B cell (primary cell): ENCODE measurements at regions not wholly inside any gene's neighbourhood (a gene's known extent, or its start where the extent isn't known, plus 50 kb on each side); places are given as distances from the start of the nearest gene placed in this dataset.

Experiments used
- ATAC-seq: fragments of 200-7000 bp; cut with Tn5 transposase; one replicate; pipeline ENCODE4 v1.10.0; 2021; ENCODE audit warnings: low read depth, mild to moderate bottlenecking, moderate number of reproducible peaks, moderate library complexity
- CTCF ChIA-PET: fragments of 350-600 bp; sonication (Branson Sonifier 250); formaldehyde crosslinking; loops from one replicate; lab custom pipeline; 2021; ENCODE audit warnings: antibody characterized with exemption, inconsistent platforms; lab: Charles Lee
- POLR2A ChIA-PET: fragments of 350-600 bp; sonication (Branson Sonifier 250); formaldehyde crosslinking; loops from one replicate; lab custom pipeline; 2021; ENCODE audit warnings: antibody characterized with exemption; lab: Charles Lee
- DNase-seq: peaks from one replicate; pipeline ENCODE4 v3.0.0; 2013
- H2AFZ ChIP-seq: 2 replicates; pipeline ENCODE4 v1.6.1; 2012; ENCODE audit warnings: mild to moderate bottlenecking, low read depth, low read length; ENCODE audit not compliant: insufficient read depth, poor library complexity, severe bottlenecking
- H3K27ac ChIP-seq, 2 donors: 1 replicate in 1 of 2; 2 replicates in 1 of 2; pipeline ENCODE4 v1.5.1; 2012 to 2013; ENCODE audit warnings: low read length in 2 of 2, mild to moderate bottlenecking in 2 of 2, moderate library complexity in 1 of 2
- H3K27me3 ChIP-seq, 4 experiments: fragments of 200-600 bp in 1 of 4; sonication (generic) in 1 of 4; replicated peaks in 1 of 4; 1 replicate in 2 of 4; 2 replicates in 2 of 4; pipeline versions ENCODE4 v1.6.1 to v1.7.0; 2013 to 2016; ENCODE audit warnings: low read length in 3 of 4, mild to moderate bottlenecking in 2 of 4, mixed read lengths in 1 of 4, moderate library complexity in 1 of 4; ENCODE audit not compliant: insufficient read depth in 4 of 4, control insufficient read depth in 3 of 4; ENCODE audit errors: control extremely low read depth in 1 of 4
- H3K36me3 ChIP-seq, 2 experiments: replicated peaks in 1 of 2; 1 replicate in 1 of 2; 2 replicates in 1 of 2; pipeline versions ENCODE4 v1.6.1 to v1.7.1; 2013; ENCODE audit warnings: low read length in 1 of 2; ENCODE audit not compliant: insufficient read depth in 2 of 2, control insufficient read depth in 1 of 2; ENCODE audit errors: control extremely low read depth in 1 of 2, extremely low read depth in 1 of 2
- H3K4me1 ChIP-seq, 2 donors: fragments of 200-600 bp in 1 of 2; sonication (generic) in 1 of 2; 1 replicate in 1 of 2; 2 replicates in 1 of 2; pipeline versions ENCODE4 v1.5.1 to v1.6.1; 2013 to 2017; ENCODE audit warnings: low read length in 2 of 2; ENCODE audit not compliant: control insufficient read depth in 2 of 2, insufficient read depth in 2 of 2
- H3K4me2 ChIP-seq: replicated peaks from 2 replicates; pipeline ENCODE3; 2012; ENCODE audit warnings: mild to moderate bottlenecking, low read depth, low read length; ENCODE audit not compliant: poor library complexity, severe bottlenecking
- H3K4me3 ChIP-seq, 5 experiments: fragments of 200-600 bp in 1 of 5; sonication (generic) in 1 of 5; 1 replicate in 3 of 5; 2 replicates in 2 of 5; pipeline versions ENCODE4 v1.5.1 to v1.7.0; 2011 to 2016; ENCODE audit warnings: low read length in 4 of 5, mild to moderate bottlenecking in 4 of 5, low read depth in 2 of 5, control low read depth in 1 of 5, moderate library complexity in 1 of 5; ENCODE audit not compliant: insufficient read depth in 1 of 5; ENCODE audit errors: control extremely low read depth in 1 of 5, extremely low read depth in 1 of 5
- H3K79me2 ChIP-seq: fragments of 200-600 bp; sonication (generic); one replicate; pipeline ENCODE4 v1.6.0; 2016; ENCODE audit warnings: low read length; ENCODE audit not compliant: control insufficient read depth, insufficient read depth
- H3K9ac ChIP-seq: fragments of 200-600 bp; sonication (generic); 2 replicates; pipeline ENCODE4 v1.6.1; 2017; ENCODE audit warnings: mild to moderate bottlenecking, low read length, moderate library complexity
- H3K9me3 ChIP-seq, 3 donors: one replicate each; pipeline versions ENCODE4 v1.6.1 to v1.7.1; 2013; ENCODE audit warnings: low read length in 2 of 3; ENCODE audit not compliant: control insufficient read depth in 2 of 3, insufficient read depth in 1 of 3; ENCODE audit errors: control extremely low read depth in 1 of 3
- H4K20me1 ChIP-seq: 2 replicates; pipeline ENCODE4 v1.6.0; 2012; ENCODE audit warnings: mild to moderate bottlenecking, low read length; ENCODE audit not compliant: insufficient read depth, control insufficient read depth, poor library complexity, severe bottlenecking
- H3K27ac Mint-ChIP-seq: one replicate; pipeline ENCODE4 v1.8.0; 2021; ENCODE audit warnings: mixed read lengths
- H3K27me3 Mint-ChIP-seq: one replicate; pipeline ENCODE4 v1.8.0; 2021; ENCODE audit warnings: mixed read lengths
- H3K4me1 Mint-ChIP-seq: one replicate; pipeline ENCODE4 v1.8.0; 2021; ENCODE audit warnings: mixed read lengths
- H3K4me3 Mint-ChIP-seq: one replicate; pipeline ENCODE4 v1.8.0; 2021; ENCODE audit warnings: mixed read lengths
- H3K9me3 Mint-ChIP-seq: one replicate; pipeline ENCODE4 v1.8.0; 2022; ENCODE audit warnings: mixed read lengths; ENCODE audit not compliant: insufficient read depth
- CTCF ChIP-seq: fragments of 200-600 bp; IDR thresholded peaks from one replicate; pipeline ENCODE4 v1.8.0; 2022; ENCODE audit warnings: antibody characterized with exemption, mild to moderate bottlenecking
- EZH2 ChIP-seq: IDR thresholded peaks from 2 replicates; pipeline ENCODE4 v1.6.1; 2012; ENCODE audit warnings: borderline replicate concordance, low read depth, mild to moderate bottlenecking, moderate library complexity, low read length; ENCODE audit not compliant: insufficient read depth, poor library complexity, severe bottlenecking
- WGBS: methylation state at CpG from one replicate; pipeline ENCODE4 v1.1.5; 2013; ENCODE audit warnings: missing lambda C conversion rate; ENCODE audit not compliant: insufficient coverage; 5-methylcytosine and 5-hydroxymethylcytosine counted together
- intact Hi-C: fragments of 100-400 bp; cut with micrococcal nuclease; formaldehyde crosslinking; loops from one replicate; pipeline ENCODE4 v1.10.0; 2022

- intact Hi-C loops: no loop called here
- no peaks in the 10 kb centered on the region for H4K20me1 ChIP-seq
- no peaks in the 10 kb centered on the region for H3K36me3 ChIP-seq
- no peak overlapping the region for H3K4me3 Mint-ChIP-seq
- no peak overlapping the region for H3K4me3 ChIP-seq
- no peaks in the 10 kb centered on the region for H3K79me2 ChIP-seq
- H3K4me2 ChIP-seq: no peak overlapping the region
- no peak for ATAC-seq
- H3K4me1 Mint-ChIP-seq: no peaks in the 10 kb centered on the region
- no peaks in the 10 kb centered on the region for H3K4me1 ChIP-seq
- WGBS: 60% methylated on average over 1 of the region's 2 CpGs
- H2AFZ ChIP-seq: no peak overlapping the region
- POLR2A ChIA-PET: no interaction called here
- no peak overlapping the region for H3K9ac ChIP-seq
- no peaks in the 10 kb centered on the region for H3K9me3 ChIP-seq
- CTCF ChIA-PET: no interaction called here
- peaks cover 8% of the 10 kb centered on the region for H3K9me3 Mint-ChIP-seq
- H3K27ac Mint-ChIP-seq: no peak overlapping the region
- H3K27me3 ChIP-seq: no peaks in the 10 kb centered on the region
- DNase-seq: no peak
- TF ChIP-seq CTCF (no peak), EZH2 (no peak)
- no peak overlapping the region for H3K27ac ChIP-seq
- H3K27me3 Mint-ChIP-seq: no peaks in the 10 kb centered on the region
Measured at GRCh38 chr6:48552905-48553304, 441.9 kb upstream of the PTCHD4 start.

- H3K9ac ChIP-seq: no peak overlapping the region
- no peak overlapping the region for H2AFZ ChIP-seq
- no peaks in the 10 kb centered on the region for H3K79me2 ChIP-seq
- H3K4me3 ChIP-seq: no peak overlapping the region
- no peaks in the 10 kb centered on the region for H3K4me1 Mint-ChIP-seq
- no peaks in the 10 kb centered on the region for H3K36me3 ChIP-seq
- no peak for TF ChIP-seq EZH2
- TF ChIP-seq CTCF: no peak
- no peaks in the 10 kb centered on the region for H3K27me3 Mint-ChIP-seq
- H3K4me2 ChIP-seq: no peak overlapping the region
- no peak overlapping the region for H3K4me3 Mint-ChIP-seq
- intact Hi-C loops: no loop called here
- no CpG with 5 or more reads among the region's 3 CpGs for WGBS
- ChIA-PET POLR2A (no interaction called here), CTCF (no interaction called here)
- H4K20me1 ChIP-seq: no peaks in the 10 kb centered on the region
- H3K27me3 ChIP-seq: no peaks in the 10 kb centered on the region
- H3K9me3 Mint-ChIP-seq: peaks cover 8% of the 10 kb centered on the region
- no peak overlapping the region for H3K27ac ChIP-seq
- no peaks in the 10 kb centered on the region for H3K4me1 ChIP-seq
- H3K9me3 ChIP-seq: peaks cover 0 to 1% (median 0%) of the 10 kb centered on the region in 3 donors
- DNase-seq (no peak), ATAC-seq (no peak)
- no peak overlapping the region for H3K27ac Mint-ChIP-seq
Measured at GRCh38 chr6:48550603-48551002, 439.6 kb upstream of the PTCHD4 start.
